ENCODE measurements at regions not wholly inside any gene's neighbourhood (a gene's known extent, or its start where the extent isn't known, plus 50 kb on each side); places are given as distances from the start of the nearest gene placed in this dataset.

DNA sequence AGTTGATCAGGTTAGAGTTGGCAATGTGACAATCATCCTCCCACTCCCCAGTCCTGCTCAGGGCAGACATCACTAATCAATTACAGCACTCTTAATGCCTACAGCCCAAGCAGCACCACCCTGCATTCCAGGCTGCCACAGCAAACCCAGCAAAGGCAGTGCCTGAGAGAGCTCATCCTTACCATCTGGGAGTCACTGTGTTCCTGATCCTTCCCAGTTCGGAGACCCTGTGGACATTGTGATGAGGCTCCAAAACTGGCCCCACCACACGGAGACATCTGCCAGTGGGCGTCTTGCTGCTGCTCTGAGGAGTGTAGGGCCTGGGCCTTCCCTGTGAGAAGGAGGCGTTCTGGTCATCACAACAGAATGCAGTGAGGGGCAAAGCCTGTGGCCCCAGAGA is 216.5 kb upstream of the CST7 start:
- TF ChIP-seq, protein P1, sequence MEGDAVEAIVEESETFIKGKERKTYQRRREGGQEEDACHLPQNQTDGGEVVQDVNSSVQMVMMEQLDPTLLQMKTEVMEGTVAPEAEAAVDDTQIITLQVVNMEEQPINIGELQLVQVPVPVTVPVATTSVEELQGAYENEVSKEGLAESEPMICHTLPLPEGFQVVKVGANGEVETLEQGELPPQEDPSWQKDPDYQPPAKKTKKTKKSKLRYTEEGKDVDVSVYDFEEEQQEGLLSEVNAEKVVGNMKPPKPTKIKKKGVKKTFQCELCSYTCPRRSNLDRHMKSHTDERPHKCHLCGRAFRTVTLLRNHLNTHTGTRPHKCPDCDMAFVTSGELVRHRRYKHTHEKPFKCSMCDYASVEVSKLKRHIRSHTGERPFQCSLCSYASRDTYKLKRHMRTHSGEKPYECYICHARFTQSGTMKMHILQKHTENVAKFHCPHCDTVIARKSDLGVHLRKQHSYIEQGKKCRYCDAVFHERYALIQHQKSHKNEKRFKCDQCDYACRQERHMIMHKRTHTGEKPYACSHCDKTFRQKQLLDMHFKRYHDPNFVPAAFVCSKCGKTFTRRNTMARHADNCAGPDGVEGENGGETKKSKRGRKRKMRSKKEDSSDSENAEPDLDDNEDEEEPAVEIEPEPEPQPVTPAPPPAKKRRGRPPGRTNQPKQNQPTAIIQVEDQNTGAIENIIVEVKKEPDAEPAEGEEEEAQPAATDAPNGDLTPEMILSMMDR (IDR thresholded peaks at IDR 0.05), result no peak
- no peak for TF ChIP-seq POLR2A (IDR thresholded peaks at IDR 0.05)

Measured in esophagus squamous epithelium (tissue), 4 donors.